Stimulated activated CD4-positive, alpha-beta T cell treated with anti-CD3 and anti-CD28 coated beads, Interleukin-4, amount 100 ng/mL, for 48 hours (primary cell): ENCODE measurements at regions not wholly inside any gene's neighbourhood (a gene's known extent, or its start where the extent isn't known, plus 50 kb on each side); places are given as distances from the start of the nearest gene placed in this dataset.
"Not testable (repeated sequence)": the region's sequence is repeated elsewhere in the genome, so short reads cannot be mapped to it uniquely, and the experiment has no call there.

Source experiments
- DNase-seq, 2 donors: peaks; one replicate each; pipeline ENCODE4 v3.0.0-alpha.2; 2020; ENCODE audit warnings: low read depth in 2 of 2

GRCh38 chr14:40122968-40123648 is 690.9 kb upstream of the FBXO33 start:
- no peak for DNase-seq

GRCh38 chr14:40119765-40120164 is 687.5 kb upstream of the FBXO33 start:
- no peak for DNase-seq

GRCh38 chr14:40119321-40119720 is 687.1 kb upstream of the FBXO33 start:
- DNase-seq = no peak

GRCh38 chr14:40115583-40115982 is 683.4 kb upstream of the FBXO33 start:
- no peak for DNase-seq

- DNase-seq = no peak
Observed at GRCh38 chr14:40113671-40114070, 681.4 kb upstream of the FBXO33 start.

- DNase-seq = no peak
Observed at GRCh38 chr14:40100544-40101196, 668.4 kb upstream of the FBXO33 start.

GRCh38 chr14:40099316-40099715 is 667.1 kb upstream of the FBXO33 start:
- DNase-seq = no peak

- DNase-seq = no peak
Observed at GRCh38 chr14:40098468-40098867, 666.2 kb upstream of the FBXO33 start.

GRCh38 chr14:40096968-40097367 is 664.7 kb upstream of the FBXO33 start:
- no peak for DNase-seq

GRCh38 chr14:40093800-40094199 is 661.6 kb upstream of the FBXO33 start:
- no peak for DNase-seq

GRCh38 chr14:40074169-40074568 is 641.9 kb upstream of the FBXO33 start:
- DNase-seq = no peak

- no peak for DNase-seq
Observed at GRCh38 chr14:40072175-40072574, 639.9 kb upstream of the FBXO33 start.

- no peak for DNase-seq
Observed at GRCh38 chr14:40058901-40059897, 627.0 kb upstream of the FBXO33 start.

- DNase-seq = no peak
Observed at GRCh38 chr14:40053416-40053815, 621.2 kb upstream of the FBXO33 start.

GRCh38 chr14:40028991-40029390 is 596.8 kb upstream of the FBXO33 start:
- no peak for DNase-seq

GRCh38 chr14:40025101-40025500 is 592.9 kb upstream of the FBXO33 start:
- no peak for DNase-seq

- no peak for DNase-seq
Observed at GRCh38 chr14:40010961-40011360, 578.7 kb upstream of the FBXO33 start.

GRCh38 chr14:40009771-40010170 is 577.5 kb upstream of the FBXO33 start:
- no peak for DNase-seq

GRCh38 chr14:40008345-40008744 is 576.1 kb upstream of the FBXO33 start:
- DNase-seq = not testable (repeated sequence)

- DNase-seq = no peak
Observed at GRCh38 chr14:40004871-40005500, 572.8 kb upstream of the FBXO33 start.

- no peak for DNase-seq
Observed at GRCh38 chr14:40003773-40004172, 571.5 kb upstream of the FBXO33 start.

- no peak for DNase-seq
Observed at GRCh38 chr14:39998854-39999253, 566.6 kb upstream of the FBXO33 start.
